HEK293 (cell line): ENCODE measurements at regions not wholly inside any gene's neighbourhood (a gene's known extent, or its start where the extent isn't known, plus 50 kb on each side); places are given as distances from the start of the nearest gene placed in this dataset.

ENCODE experiments used
- CTCF ChIA-PET: fragments of 350-600 bp; formaldehyde crosslinking; extraction: SDS; loops from one replicate; lab custom pipeline; 2021; ENCODE audit warnings: antibody characterized with exemption; lab: Yijun Ruan, JAX
- POLR2A ChIA-PET: fragments of 300-600 bp; formaldehyde crosslinking; extraction: SDS; loops from one replicate; lab custom pipeline; 2020; ENCODE audit warnings: antibody characterized with exemption, inconsistent platforms; lab: Yijun Ruan, JAX
- H3K27ac ChIP-seq: fragments of 200-500 bp; sonication (Bioruptor generic); 2 replicates; pipeline ENCODE4 v1.5.1; 2014; ENCODE audit warnings: low read depth, low read length, control low read depth, inconsistent platforms; ENCODE audit errors: extremely low read depth
- H3K36me3 ChIP-seq, 2 experiments: fragments of 200-500 bp in 1 of 2; sonication (Bioruptor generic) in 1 of 2; 1 replicate in 1 of 2; 2 replicates in 1 of 2; pipeline ENCODE4 v1.5.1; 2014 to 2017; ENCODE audit warnings: inconsistent platforms in 2 of 2, low read length in 2 of 2; ENCODE audit not compliant: control insufficient read depth in 2 of 2, insufficient read depth in 1 of 2
- H3K4me1 ChIP-seq: fragments of 200-500 bp; sonication (Bioruptor generic); 2 replicates; pipeline ENCODE4 v1.5.1; 2014; ENCODE audit warnings: mild to moderate bottlenecking, low read length, inconsistent platforms; ENCODE audit not compliant: control insufficient read depth, insufficient read depth
- H3K4me3 ChIP-seq: 2 replicates; pipeline ENCODE4 v1.5.1; 2011; ENCODE audit warnings: low read depth, mild to moderate bottlenecking, control low read depth, low read length, moderate library complexity
- H3K9me3 ChIP-seq: fragments of 200-500 bp; sonication (Bioruptor generic); 2 replicates; pipeline ENCODE4 v1.5.1; 2014; ENCODE audit warnings: low read depth, low read length, inconsistent platforms; ENCODE audit not compliant: control insufficient read depth, insufficient read depth
- GFI1B ChIP-seq: fragments of 450-650 bp; formaldehyde crosslinking; IDR thresholded peaks from 2 replicates; pipeline ENCODE4 v1.5.1; 2016; ENCODE audit warnings: missing biosample characterization, missing genetic modification characterization
- PRDM4 ChIP-seq: fragments of 450-650 bp; formaldehyde crosslinking; IDR thresholded peaks from 2 replicates; pipeline ENCODE4 v1.5.1; 2017; ENCODE audit warnings: missing biosample characterization, missing genetic modification characterization
- REST ChIP-seq: fragments of 450-650 bp; formaldehyde crosslinking; IDR thresholded peaks from 2 replicates; pipeline ENCODE4 v1.5.1; 2016; ENCODE audit warnings: missing biosample characterization, missing genetic modification characterization
- SP3 ChIP-seq: fragments of 450-650 bp; formaldehyde crosslinking; IDR thresholded peaks from 2 replicates; pipeline ENCODE4 v1.5.1; 2016; ENCODE audit warnings: missing biosample characterization, missing genetic modification characterization
- TSHZ1 ChIP-seq: fragments of 450-650 bp; formaldehyde crosslinking; IDR thresholded peaks from 2 replicates; pipeline ENCODE4 v1.5.1; 2016; ENCODE audit warnings: missing biosample characterization, missing genetic modification characterization, borderline replicate concordance
- YY1 ChIP-seq: fragments of 450-650 bp; formaldehyde crosslinking; IDR thresholded peaks from 2 replicates; pipeline ENCODE4 v1.5.1; 2018; ENCODE audit warnings: missing biosample characterization, missing genetic modification characterization
- YY2 ChIP-seq: fragments of 450-650 bp; formaldehyde crosslinking; IDR thresholded peaks from 2 replicates; pipeline ENCODE4 v1.5.1; 2016; ENCODE audit warnings: missing biosample characterization, missing genetic modification characterization
- ZBTB20 ChIP-seq: fragments of 450-650 bp; formaldehyde crosslinking; IDR thresholded peaks from 2 replicates; pipeline ENCODE4 v1.5.1; 2016; ENCODE audit warnings: missing biosample characterization, missing genetic modification characterization
- ZBTB21 ChIP-seq: fragments of 450-650 bp; formaldehyde crosslinking; IDR thresholded peaks from 2 replicates; pipeline ENCODE4 v1.5.1; 2017; ENCODE audit warnings: missing biosample characterization, missing genetic modification characterization
- ZFP3 ChIP-seq: fragments of 450-650 bp; formaldehyde crosslinking; IDR thresholded peaks from 2 replicates; pipeline ENCODE4 v1.5.1; 2016; ENCODE audit warnings: low read depth, missing biosample characterization, missing genetic modification characterization
- ZNF146 ChIP-seq: fragments of 450-650 bp; formaldehyde crosslinking; IDR thresholded peaks from 2 replicates; pipeline ENCODE4 v1.5.1; 2016; ENCODE audit warnings: missing biosample characterization, missing genetic modification characterization
- ZNF302 ChIP-seq: fragments of 450-650 bp; formaldehyde crosslinking; IDR thresholded peaks from 2 replicates; pipeline ENCODE4 v1.5.1; 2016; ENCODE audit warnings: missing biosample characterization, missing genetic modification characterization, low read depth
- ZNF391 ChIP-seq: fragments of 450-650 bp; formaldehyde crosslinking; IDR thresholded peaks from 2 replicates; pipeline ENCODE4 v1.5.1; 2016; ENCODE audit warnings: low read depth, missing biosample characterization, missing genetic modification characterization, borderline replicate concordance
- ZNF514 ChIP-seq: fragments of 450-650 bp; formaldehyde crosslinking; IDR thresholded peaks from 2 replicates; pipeline ENCODE4 v1.5.1; 2016; ENCODE audit warnings: missing biosample characterization, missing genetic modification characterization
- ZNF548 ChIP-seq: fragments of 450-650 bp; formaldehyde crosslinking; IDR thresholded peaks from 2 replicates; pipeline ENCODE4 v1.5.1; 2016; ENCODE audit warnings: missing biosample characterization, missing genetic modification characterization
- ZNF561 ChIP-seq: fragments of 450-650 bp; IDR thresholded peaks from 2 replicates; pipeline ENCODE4 v1.5.1; 2018; ENCODE audit warnings: missing biosample characterization, missing genetic modification characterization, borderline replicate concordance
- ZNF777 ChIP-seq: fragments of 450-650 bp; formaldehyde crosslinking; IDR thresholded peaks from 2 replicates; pipeline ENCODE4 v1.5.1; 2017; ENCODE audit warnings: missing biosample characterization, missing genetic modification characterization, borderline replicate concordance

GRCh38 chr13:112154301-112155060 lies 87.5 kb downstream of the SOX1 start:
- TF ChIP-seq ZNF302 (tag by site-specific recombination) (no peak), GFI1B (no peak), YY1 (tag by site-specific recombination) (no peak), ZBTB20 (tag by site-specific recombination) (no peak), ZNF561 (tag by site-specific recombination) (no peak), YY2 (tag by site-specific recombination) (no peak), ZBTB21 (tag by site-specific recombination) (no peak), ZNF391 (tag by site-specific recombination) (no peak), PRDM4 (tag by site-specific recombination) (no peak), REST (tag by site-specific recombination) (no peak), TSHZ1 (tag by site-specific recombination) (no peak), ZFP3 (tag by site-specific recombination) (no peak), ZNF146 (no peak), ZNF777 (tag by site-specific recombination) (no peak), ZNF514 (tag by site-specific recombination) (no peak), ZNF548 (tag by site-specific recombination) (no peak), SP3 (tag by site-specific recombination) (no peak)
- TF ChIP-seq, all 188 proteins: peak for 0
- Histone ChIP-seq H3K9me3 (no peaks in the 10 kb centered on the region), H3K36me3 (no peaks in the 10 kb centered on the region), H3K27ac (no peak overlapping the region), H3K4me3 (no peak overlapping the region), H3K4me1 (no peaks in the 10 kb centered on the region)
- CTCF ChIA-PET, result no interaction called here
- POLR2A ChIA-PET, result no interaction called here
